GM19372 (cell line): ENCODE measurements at regions not wholly inside any gene's neighbourhood (a gene's known extent, or its start where the extent isn't known, plus 50 kb on each side); places are given as distances from the start of the nearest gene placed in this dataset.

Experiments
- ATAC-seq: cut with Tn5 transposase; IDR thresholded peaks from one replicate; pipeline ENCODE4 v1.9.1; 2021; ENCODE audit warnings: mild to moderate bottlenecking, low read depth, moderate library complexity; ENCODE audit not compliant: unreplicated experiment

DNA sequence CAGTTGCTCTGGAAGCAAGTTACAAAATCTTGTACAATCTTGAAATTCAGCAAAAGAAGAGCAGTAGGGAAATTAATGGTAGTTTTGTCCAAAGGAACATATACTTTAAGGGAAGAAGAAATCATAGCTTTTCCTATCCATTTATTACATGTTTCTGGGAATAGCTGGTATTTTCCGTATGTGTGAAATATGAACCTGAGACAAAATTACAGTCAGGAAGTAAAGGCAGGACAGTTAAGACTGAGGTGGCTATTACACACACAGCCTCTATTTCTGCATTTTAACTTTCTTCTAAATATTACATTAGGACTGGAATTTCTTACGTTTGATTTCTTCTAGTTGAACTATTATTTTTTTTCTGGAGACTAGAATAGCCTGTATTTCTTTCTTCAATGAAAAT, 1197.3 kb downstream of the SORCS3 start:
- ATAC-seq, result no peak

DNA sequence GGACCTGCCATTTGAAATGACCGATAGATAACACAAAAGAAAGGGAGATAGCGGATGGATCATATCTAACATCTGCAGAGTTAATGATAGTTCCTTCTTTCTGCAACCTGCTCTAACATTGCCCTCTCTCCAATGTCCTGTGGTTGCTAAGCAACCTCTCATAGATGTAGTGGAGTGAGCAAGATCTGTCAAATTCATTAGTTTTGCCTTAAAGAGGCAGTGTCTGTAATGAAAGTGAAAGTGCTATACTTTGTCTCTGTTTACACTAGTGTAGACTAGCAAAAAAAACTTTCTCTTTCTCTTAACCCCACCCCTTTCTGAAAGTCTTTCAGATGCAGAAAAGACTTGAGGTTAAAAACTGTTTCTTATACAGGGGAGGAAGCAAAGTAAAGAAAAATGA, 1196.9 kb downstream of the SORCS3 start:
- ATAC-seq, result peak; percentile 88

DNA sequence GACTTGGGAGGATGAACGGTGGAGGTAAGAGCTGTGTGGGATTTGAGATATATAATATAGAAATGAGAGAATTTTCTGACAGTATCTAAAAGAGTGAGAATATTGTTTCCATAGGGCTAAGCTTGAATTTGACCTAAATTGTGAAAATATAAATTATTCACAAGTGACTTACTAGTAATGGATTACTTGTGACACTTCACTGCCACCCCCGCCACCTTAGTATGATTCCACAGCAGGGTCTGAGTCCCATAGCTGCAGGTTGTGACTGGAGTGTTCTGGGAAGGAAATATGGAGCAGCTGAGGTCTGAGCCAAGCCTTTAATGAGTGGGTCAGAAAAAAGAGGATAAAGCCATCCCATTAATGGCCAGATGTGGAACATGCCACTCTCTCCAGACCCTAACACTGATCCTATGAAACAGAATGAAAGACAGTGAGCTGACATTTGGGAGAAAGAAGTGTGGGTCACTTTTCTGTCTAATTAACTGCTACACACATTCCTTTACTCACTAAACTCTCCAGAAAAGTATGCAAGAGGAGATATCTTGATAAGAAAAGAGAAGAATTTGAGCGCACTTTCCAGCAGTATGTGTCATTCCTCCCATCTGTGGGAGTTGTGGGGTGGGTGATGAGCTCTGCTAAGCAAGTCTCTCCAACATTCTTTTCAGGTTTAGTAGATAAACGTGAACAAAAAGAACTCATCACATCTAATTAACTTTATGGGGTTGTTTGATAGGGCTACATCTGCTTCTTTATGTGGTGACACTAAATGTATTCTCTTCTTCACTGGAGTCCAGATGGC, 1193.4 kb downstream of the SORCS3 start:
- no peak for ATAC-seq

DNA sequence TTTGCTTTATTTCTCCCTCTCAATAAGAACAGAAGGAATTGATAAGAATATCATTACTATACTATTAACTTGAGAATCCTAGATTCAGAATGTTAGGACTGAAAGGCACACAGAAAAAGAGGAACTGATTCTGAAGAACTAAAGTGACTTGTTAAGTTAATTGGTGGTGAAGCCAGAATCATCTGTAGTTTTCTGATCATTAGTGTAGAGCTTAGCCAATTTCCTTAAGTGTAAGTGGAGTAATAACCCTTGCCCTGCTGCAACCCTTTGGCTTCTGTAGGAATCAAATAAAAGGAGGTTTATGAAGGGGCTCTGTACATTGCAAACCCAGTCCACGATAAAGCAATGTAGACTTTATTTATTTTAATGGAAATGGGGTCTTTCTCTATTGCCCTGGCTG, 1186.0 kb downstream of the SORCS3 start:
- ATAC-seq, result no peak

DNA sequence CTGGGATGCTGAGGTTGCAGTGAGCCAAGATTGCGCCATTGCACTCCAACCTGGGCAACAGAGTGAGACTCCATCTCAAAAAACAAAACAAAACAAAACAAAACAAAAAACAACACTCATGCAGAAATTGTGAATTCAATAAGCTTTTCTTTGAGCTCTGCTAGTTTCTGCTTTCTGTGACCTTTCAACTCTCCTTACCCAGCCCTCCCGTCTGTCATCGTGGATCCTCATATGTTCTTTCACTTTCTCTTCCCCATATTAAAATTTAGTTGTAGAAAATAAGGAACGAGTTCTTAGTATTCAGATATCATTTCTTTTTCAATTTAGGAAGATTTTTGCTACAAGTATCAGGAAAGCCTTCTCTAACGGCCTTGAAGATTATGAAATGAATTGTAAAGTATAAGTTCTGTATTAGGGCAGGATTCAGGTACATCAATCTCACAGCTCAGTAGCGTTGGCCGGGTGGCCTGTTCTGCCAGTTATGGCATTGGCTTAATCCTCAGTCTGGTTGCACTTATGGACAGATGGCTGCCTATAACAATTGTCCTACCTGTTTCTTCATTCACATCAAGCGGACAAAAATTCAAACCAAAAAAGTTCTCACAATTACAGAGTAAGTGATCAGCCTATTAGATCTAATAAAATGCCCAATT, 1167.0 kb downstream of the SORCS3 start:
- no peak for ATAC-seq

DNA sequence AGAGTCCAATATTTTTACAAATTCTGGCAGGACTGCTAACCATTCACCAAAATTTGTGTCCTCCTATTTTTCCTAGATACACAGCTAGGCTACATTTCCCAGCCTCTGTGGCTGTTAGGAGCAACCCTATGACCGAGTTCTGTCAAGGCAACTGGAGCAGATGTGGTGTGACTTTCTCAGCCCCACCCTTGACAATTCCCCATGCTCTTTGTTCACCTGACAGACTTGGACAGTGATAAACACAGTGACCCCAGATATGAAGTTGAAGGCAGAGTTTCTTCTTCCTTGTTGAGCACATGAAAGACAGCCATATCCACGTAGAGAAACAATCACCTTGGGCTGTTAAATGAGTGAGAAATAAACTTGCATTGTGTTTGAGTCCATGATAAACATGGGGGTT, 1162.1 kb downstream of the SORCS3 start:
- no peak for ATAC-seq

DNA sequence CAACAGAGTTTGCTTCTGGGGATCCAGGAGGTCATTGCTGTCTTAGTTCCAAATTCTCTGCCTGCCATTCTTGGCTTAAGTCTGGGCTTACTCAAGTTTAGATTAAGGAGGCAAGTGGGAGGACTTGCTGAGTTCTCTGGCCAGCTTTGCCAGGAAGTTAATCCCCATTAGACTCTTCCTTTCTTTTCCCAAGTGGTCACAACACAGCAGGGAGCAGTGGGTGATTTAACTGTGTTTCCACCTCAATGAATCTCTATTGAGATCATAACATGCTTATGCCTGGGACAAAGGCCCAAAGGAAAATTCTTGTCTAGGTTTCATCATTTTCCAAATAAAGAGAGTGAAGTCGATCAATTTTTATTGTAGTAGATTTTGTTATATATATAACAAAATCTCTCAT, 1159.6 kb downstream of the SORCS3 start:
- no peak for ATAC-seq

DNA sequence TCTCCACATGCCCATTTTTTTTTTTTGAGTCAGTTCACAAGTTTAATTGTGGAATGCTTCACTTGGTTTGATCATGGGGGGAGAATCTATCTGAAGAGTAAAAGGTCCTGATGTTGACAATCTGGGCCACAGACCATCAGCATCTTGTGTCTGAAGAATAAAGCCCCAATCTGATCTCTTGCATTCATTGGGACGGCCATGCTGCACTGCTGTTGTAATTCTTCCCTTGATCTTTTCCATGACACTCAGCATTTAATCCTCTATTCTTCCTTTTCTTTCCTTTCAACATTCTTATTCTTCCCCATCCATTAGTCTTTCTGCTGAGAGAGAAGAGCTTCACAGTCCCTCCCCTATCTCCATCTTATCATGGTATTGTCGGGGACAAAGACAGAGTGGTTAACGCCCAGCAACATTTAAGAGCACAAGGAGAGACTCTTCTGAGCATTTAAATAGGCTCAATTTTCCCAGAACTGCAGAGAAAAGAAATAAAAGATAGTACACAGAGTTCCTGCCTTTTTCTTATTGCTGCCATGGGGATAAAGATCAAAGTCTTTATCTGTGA, 1157.3 kb downstream of the SORCS3 start:
- no peak for ATAC-seq

DNA sequence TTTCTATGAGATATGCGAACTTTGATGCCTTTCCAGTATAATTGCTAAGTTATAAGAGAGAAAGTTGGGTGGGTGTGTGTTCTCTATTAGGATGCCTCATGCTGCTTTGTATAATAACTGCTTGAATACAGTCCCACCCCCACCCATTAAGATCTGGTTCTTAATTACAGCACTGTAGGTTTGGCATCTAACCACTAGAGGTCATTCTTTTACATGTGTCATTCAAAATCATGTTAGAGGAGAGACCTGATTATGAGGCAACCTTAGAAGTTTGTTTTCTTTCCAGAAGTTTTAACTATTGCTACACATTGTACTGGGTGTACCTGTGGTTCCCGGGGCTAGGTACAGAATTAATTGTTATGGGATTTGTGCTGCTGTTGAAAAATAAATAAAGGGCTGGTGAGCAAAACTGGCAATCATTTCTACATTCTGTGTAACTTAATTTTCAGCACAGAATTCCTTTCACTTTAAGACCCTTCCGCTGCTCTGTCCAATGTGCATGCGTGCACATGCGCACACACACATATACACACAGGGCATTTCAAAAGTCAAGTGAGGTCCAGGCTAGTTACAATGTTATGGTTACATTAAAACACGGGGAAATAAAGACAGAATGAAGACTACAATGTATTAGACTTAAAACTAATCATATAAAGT, 1156.3 kb downstream of the SORCS3 start:
- no peak for ATAC-seq

DNA sequence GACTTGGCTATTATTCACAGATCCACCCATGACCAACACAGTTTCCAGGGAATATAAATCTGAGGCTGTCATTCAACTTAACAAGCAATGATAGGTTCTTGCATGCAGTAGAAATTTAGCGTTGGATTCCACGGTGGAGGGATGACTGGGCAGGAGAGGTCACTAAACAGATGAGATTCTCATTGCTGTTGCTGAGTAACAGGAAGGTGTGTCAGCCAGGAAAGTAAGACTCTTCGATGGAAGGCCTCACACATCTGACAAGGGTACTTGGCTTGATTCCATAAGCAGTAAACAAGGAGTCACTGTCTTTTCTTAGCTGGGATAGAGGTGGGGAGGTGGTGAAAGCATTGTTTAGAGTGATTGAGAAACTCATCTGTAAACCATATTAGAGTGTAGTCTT, 1152.0 kb downstream of the SORCS3 start:
- ATAC-seq, result no peak

DNA sequence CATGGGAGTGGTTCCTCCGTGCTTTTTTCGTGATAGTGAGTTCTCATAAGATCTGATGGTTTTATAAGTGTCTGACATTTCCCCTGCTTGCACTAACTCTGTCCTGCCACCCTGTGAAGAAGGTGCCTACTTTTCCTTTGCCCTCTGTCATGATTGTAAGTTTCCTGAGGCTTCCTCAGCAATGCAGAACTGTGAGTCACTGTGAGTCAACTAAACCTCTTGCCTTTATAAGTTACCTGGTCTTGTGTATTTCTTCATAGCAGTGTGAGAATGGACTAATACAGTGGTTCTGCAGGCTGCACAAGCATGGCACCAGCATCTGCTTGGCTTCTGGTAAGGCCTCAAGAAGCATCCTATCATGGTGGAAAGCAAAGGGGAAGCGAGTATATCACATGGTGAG, 1144.6 kb downstream of the SORCS3 start:
- no peak for ATAC-seq

DNA sequence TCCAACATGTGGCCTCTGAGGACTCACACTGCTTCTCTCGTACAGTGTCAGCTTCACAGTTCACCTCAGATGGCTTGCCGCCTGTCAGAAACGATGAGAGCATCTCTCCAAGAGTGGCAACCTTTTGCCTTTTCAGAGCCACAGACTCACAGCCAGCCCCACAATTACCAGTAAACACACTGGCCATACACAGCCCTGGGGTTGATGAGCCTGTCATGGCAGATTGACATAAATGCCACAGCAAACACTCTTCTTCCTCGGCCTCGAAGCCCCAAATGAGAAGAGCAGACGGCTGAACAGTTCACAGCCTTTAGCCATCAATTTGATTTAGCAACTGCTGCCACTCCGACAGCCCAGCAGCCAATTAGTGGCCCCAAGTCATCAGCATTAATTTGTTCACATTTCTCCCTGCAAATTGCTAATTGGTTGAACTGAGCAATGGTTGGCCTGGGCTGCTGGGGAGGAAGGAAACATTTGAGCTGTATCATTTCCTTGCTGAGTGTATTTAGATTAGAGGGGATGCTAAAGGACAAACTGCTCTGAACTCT, 1142.9 kb downstream of the SORCS3 start:
- no peak for ATAC-seq

DNA sequence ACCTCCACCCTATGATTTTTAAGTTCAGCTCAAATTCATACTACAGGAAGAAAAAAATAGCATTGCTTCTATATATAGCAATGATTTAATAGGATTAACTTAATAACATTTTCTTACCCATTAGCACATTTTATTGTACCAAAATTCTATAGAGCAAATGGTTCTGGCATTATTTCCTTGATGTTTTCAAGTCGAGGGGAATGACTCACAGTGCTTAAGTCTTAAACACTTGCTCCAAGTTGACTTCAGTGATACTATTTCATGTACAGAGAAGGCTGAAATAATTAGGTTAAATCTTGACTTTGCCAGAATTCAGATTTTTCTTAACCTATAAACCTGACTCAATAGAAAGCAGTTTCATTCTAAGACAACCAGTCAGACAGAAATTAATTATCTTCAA, 1133.8 kb downstream of the SORCS3 start:
- ATAC-seq, result no peak

DNA sequence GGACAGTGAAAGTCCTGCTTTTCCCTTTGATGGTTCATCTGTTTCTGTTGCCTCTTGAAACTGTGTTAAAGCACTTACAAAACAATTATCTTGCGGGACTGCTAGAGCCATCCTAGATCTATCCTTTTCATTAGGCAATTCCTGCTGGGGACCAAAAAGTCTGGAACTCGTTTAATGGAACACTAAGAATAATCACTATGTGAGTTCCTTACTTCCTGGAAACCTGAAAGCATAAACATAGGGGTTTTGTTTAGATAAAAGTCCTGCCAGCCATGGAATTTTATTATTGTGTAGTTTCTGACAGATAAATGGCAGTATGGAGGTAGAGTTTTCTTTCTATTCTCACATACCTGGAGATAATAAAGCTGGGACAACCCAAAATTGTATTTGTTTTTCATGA, 1133.3 kb downstream of the SORCS3 start:
- no peak for ATAC-seq

DNA sequence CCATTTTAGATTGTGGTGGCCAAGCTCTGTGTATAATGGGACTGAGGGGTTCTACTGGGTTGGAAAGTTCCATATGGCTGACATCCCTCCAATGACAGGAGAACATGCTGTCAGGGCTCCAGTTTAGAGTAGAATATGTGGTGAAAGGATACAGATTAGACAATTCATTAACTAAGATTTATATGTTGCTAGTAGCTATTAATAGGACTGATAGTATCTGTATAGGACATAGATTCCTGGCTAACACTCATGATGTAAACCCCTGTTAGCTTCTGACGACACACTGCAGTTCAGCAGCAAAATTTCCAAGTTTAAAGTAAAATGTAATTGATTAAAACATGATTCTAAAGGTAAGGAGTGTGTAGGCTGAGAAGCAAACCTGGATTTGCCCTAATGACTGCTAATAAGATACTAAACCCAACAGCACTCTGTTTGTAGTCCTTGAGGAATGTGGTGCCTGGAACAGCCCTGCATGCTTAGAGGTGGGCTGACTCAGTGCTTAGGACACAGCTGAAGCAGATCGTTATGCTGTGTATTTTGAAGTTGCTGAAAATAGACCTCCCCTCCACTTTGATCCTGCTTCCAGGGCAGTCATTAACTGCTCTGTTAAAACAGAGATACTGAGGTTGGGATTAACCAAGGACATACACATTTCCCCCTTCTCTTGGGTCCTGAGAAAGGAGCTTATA, 1129.6 kb downstream of the SORCS3 start:
- ATAC-seq, result no peak

DNA sequence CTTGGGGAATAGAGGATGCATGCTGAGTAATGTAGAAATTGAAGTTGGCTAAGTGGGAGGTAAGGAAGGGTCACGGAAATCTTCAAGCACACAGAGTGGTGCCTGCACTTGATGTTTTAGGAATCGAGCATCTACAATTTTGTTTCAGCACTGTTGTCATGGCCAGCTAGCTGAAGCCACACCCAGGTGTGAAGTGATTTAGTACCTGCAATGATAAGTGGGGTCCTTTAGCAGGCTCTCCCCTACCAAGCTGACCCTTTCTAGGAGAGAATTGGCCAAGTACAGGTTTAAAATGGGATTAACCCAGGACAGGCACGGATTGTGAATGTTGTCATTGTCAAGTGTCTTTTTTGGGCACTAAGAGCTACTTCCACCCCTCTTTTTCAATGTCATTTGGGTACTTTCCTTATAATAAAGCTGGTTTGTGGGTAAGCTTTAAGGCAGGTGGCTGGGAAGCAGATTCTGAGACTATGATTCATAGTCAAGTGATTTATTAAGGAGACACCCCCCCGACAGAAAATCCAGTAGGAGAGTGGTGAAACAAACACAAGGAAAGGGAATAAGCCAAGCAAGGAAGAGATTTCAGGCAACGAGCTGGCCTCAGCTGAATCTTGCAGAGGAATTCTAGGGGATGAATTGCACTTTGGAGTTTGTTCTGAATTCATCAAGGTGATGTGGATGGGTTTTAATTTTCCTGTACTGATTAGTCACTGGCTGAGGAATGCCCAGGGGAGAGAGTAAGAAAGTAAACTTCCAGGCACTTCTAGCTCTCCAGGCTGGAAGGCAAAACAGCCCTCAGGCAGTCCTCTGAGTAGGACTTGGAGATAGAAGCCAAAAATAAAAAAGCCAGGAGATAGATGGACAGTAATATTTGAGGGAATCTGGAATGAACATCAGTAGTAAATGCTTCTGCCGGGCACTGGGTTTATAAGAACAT, 1128.4 kb downstream of the SORCS3 start:
- ATAC-seq, result no peak

DNA sequence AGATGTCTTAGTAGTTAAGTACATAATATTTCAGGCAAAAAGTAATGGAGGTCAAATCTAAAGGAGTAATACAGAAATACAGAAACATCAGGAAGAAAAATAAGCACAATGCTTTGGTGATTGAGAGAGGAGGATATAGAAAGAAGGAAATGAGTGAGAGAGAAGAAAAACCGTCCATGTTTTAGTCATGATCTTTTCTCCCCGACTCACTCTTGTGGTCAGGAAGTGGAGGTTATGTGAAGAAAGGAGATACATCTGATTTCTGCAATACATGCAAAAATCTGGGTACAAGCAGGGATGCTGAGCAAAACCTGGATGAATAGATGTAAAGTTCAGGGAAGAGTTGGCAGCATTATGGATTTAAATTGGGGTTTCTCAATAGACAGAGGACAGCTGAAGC, 1122.5 kb downstream of the SORCS3 start:
- ATAC-seq, result no peak

DNA sequence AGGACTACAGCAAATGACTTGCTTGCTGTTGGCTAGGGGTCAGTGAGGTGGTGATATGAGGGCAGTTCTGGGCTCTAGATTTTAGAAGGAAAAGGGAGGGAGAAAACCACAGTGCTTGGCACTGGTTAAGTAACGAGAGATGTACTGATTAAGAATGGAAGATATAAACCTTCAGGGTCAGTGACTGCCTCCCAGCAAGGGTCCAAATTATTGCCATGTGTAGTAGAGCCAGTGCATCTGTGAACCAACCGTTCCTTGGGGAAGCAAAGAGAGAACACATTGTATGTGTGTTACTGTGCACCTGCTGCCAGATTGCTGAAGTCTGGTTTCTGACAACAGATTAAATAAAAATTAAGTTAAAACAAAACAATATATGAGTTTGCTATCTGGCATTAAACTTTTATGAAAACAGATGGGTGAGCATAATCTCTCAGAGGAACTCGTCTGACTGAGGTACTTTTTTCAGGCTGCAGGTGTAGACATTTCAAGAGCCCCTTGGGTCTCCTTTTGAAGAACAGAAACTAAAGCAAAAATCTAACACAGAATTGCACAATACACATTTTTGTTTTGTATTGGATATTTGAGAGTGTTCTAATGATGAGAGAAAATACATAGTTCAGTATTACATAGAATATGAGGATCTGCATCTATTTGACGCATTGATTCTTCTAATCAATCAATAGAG, 1120.6 kb downstream of the SORCS3 start:
- ATAC-seq, result no peak

DNA sequence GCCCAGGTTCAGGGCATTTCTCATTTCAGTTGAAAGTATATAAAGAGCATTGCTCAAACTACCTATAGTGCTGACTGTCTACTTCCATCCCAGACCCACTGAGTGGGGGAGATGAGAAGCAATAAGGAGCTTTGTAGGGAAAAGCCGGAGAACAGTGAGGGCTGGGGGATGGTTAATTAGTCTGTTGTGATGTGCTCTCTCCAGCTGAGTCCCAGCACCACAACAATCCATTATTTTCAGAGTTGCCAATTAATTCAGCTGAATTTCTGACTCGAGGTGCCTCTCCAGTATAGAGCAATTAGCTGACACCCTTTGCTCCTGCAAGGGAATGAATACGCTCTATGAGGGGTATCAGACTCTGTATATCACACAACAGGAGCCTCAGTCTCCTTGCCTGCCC, 1118.6 kb downstream of the SORCS3 start:
- ATAC-seq, result no peak
